Hepatocyte (in vitro differentiated cells): ENCODE measurements at regions not wholly inside any gene's neighbourhood (a gene's known extent, or its start where the extent isn't known, plus 50 kb on each side); places are given as distances from the start of the nearest gene placed in this dataset.

Source experiments
- DNase-seq: peaks from one replicate; pipeline ENCODE4 v3.0.0-alpha.2; 2016; ENCODE audit warnings: low spot score
- H2AFZ ChIP-seq: fragments of 200-600 bp; sonication (generic); 2 replicates; pipeline ENCODE4 v1.6.0; 2016; ENCODE audit warnings: antibody characterized with exemption, mild to moderate bottlenecking
- H3K27ac ChIP-seq: fragments of 200-600 bp; sonication (generic); 2 replicates; pipeline ENCODE4 v1.5.1; 2016; ENCODE audit warnings: mild to moderate bottlenecking
- H3K27me3 ChIP-seq: fragments of 200-600 bp; sonication (generic); 2 replicates; pipeline ENCODE4 v1.6.1; 2016
- H3K36me3 ChIP-seq: fragments of 200-600 bp; sonication (generic); replicated peaks from 2 replicates; pipeline ENCODE4 v1.5.1; 2016; ENCODE audit warnings: low read depth; ENCODE audit not compliant: insufficient read depth
- H3K4me1 ChIP-seq: fragments of 200-600 bp; sonication (generic); 2 replicates; pipeline ENCODE4 v1.5.1; 2016; ENCODE audit warnings: mild to moderate bottlenecking, moderate library complexity; ENCODE audit not compliant: insufficient read depth
- H3K4me2 ChIP-seq: fragments of 200-600 bp; sonication (generic); 2 replicates; pipeline ENCODE4 v1.6.0; 2016
- H3K4me3 ChIP-seq: fragments of 200-600 bp; sonication (generic); 2 replicates; pipeline ENCODE4 v1.5.1; 2016; ENCODE audit warnings: mild to moderate bottlenecking
- H3K79me2 ChIP-seq: fragments of 200-600 bp; sonication (generic); 2 replicates; pipeline ENCODE4 v1.6.0; 2017; ENCODE audit warnings: mild to moderate bottlenecking
- H3K9me2 ChIP-seq: fragments of 200-600 bp; sonication (generic); replicated peaks from 2 replicates; pipeline ENCODE4 v1.6.0; 2017; ENCODE audit warnings: mild to moderate bottlenecking; ENCODE audit not compliant: insufficient read depth
- H3K9me3 ChIP-seq: fragments of 200-600 bp; sonication (generic); 2 replicates; pipeline ENCODE4 v1.5.1; 2016; ENCODE audit warnings: low read depth, mild to moderate bottlenecking
- H4K20me1 ChIP-seq: fragments of 200-600 bp; sonication (generic); 2 replicates; pipeline ENCODE4 v1.6.0; 2016; ENCODE audit warnings: mild to moderate bottlenecking; ENCODE audit not compliant: insufficient read depth, poor library complexity, severe bottlenecking
- CTCF ChIP-seq: fragments of 200-600 bp; sonication (generic); IDR thresholded peaks from 2 replicates; pipeline ENCODE4 v1.5.1; 2016; ENCODE audit warnings: antibody characterized with exemption, mild to moderate bottlenecking; ENCODE audit not compliant: poor library complexity
- EZH2 ChIP-seq: fragments of 200-600 bp; sonication (generic); IDR thresholded peaks from 2 replicates; pipeline ENCODE4 v1.6.1; 2016; ENCODE audit warnings: antibody characterized with exemption, mild to moderate bottlenecking, borderline replicate concordance
- EZH2phosphoT487 ChIP-seq: fragments of 200-600 bp; sonication (generic); IDR thresholded peaks from one replicate; pipeline ENCODE4 v1.6.1; 2018; ENCODE audit warnings: antibody characterized with exemption, mild to moderate bottlenecking, low read depth, moderate library complexity; ENCODE audit not compliant: unreplicated experiment, severe bottlenecking
- WGBS: methylation state at CpG from one replicate; pipeline ENCODE4 v1.1.6; 2016; ENCODE audit warnings: low lambda C conversion rate; ENCODE audit errors: missing lambda C conversion rate; 5-methylcytosine and 5-hydroxymethylcytosine counted together

GRCh38 chr20:21933526-21933925, 228.1 kb downstream of the PAX1 start:
- no peak for DNase-seq
- Histone ChIP-seq H3K36me3 (no peaks in the 10 kb centered on the region), H2AFZ (no peak overlapping the region), H3K4me2 (no peak overlapping the region), H4K20me1 (no peaks in the 10 kb centered on the region), H3K4me3 (no peak overlapping the region), H3K9me2 (no peaks in the 10 kb centered on the region), H3K4me1 (no peaks in the 10 kb centered on the region), H3K27ac (no peak overlapping the region), H3K9me3 (no peaks in the 10 kb centered on the region), H3K79me2 (no peaks in the 10 kb centered on the region), H3K27me3 (no peaks in the 10 kb centered on the region)
- WGBS, result 93% methylated on average over 3 of the region's 3 CpGs
- TF ChIP-seq CTCF (no peak), EZH2 (no peak), EZH2phosphoT487 (no peak)

GRCh38 chr20:21921251-21921650, 215.8 kb downstream of the PAX1 start:
- H3K4me2 ChIP-seq, result no peak overlapping the region
- H3K4me1 ChIP-seq, result no peaks in the 10 kb centered on the region
- H3K27ac ChIP-seq, result no peak overlapping the region
- H4K20me1 ChIP-seq, result no peaks in the 10 kb centered on the region
- no peak for DNase-seq
- H3K27me3 ChIP-seq, result no peaks in the 10 kb centered on the region
- H2AFZ ChIP-seq, result no peak overlapping the region
- H3K79me2 ChIP-seq, result no peaks in the 10 kb centered on the region
- 83% methylated on average over 5 of the region's 5 CpGs for WGBS
- no peak overlapping the region for H3K4me3 ChIP-seq
- H3K36me3 ChIP-seq, result no peaks in the 10 kb centered on the region
- no peaks in the 10 kb centered on the region for H3K9me3 ChIP-seq
- TF ChIP-seq EZH2phosphoT487 (no peak), EZH2 (no peak), CTCF (no peak)
- H3K9me2 ChIP-seq, result no peaks in the 10 kb centered on the region

GRCh38 chr20:21920211-21920610, 214.7 kb downstream of the PAX1 start:
- Histone ChIP-seq H3K9me3 (no peaks in the 10 kb centered on the region), H3K9me2 (no peaks in the 10 kb centered on the region), H4K20me1 (no peaks in the 10 kb centered on the region), H3K79me2 (no peaks in the 10 kb centered on the region), H3K36me3 (no peaks in the 10 kb centered on the region), H3K4me1 (no peaks in the 10 kb centered on the region), H3K4me2 (no peak overlapping the region), H3K27ac (no peak overlapping the region), H3K27me3 (no peaks in the 10 kb centered on the region), H2AFZ (no peak overlapping the region), H3K4me3 (no peak overlapping the region)
- WGBS, result 63% methylated on average over 3 of the region's 3 CpGs
- TF ChIP-seq CTCF, result no peak
- TF ChIP-seq EZH2, result no peak
- no peak for TF ChIP-seq EZH2phosphoT487
- no peak for DNase-seq

- 88% methylated on average over 7 of the region's 7 CpGs for WGBS
- Histone ChIP-seq H3K27ac (no peak overlapping the region), H4K20me1 (no peaks in the 10 kb centered on the region), H2AFZ (no peak overlapping the region), H3K79me2 (no peaks in the 10 kb centered on the region), H3K9me2 (no peaks in the 10 kb centered on the region), H3K4me2 (no peak overlapping the region), H3K9me3 (no peaks in the 10 kb centered on the region), H3K36me3 (no peaks in the 10 kb centered on the region), H3K4me3 (no peak overlapping the region), H3K4me1 (no peaks in the 10 kb centered on the region), H3K27me3 (no peaks in the 10 kb centered on the region)
- TF ChIP-seq EZH2phosphoT487 (no peak), EZH2 (no peak), CTCF (no peak)
- no peak for DNase-seq
Observed at GRCh38 chr20:21918398-21918797, 212.9 kb downstream of the PAX1 start.
